Colonic mucosa (tissue), 4 donors: ENCODE measurements at regions not wholly inside any gene's neighbourhood (a gene's known extent, or its start where the extent isn't known, plus 50 kb on each side); places are given as distances from the start of the nearest gene placed in this dataset.

Source experiments
- DNase-seq: peaks from one replicate; pipeline ENCODE4 v3.0.0-alpha.2; 2020
- H3K27ac ChIP-seq: fragments of 200-600 bp; one replicate; pipeline ENCODE4 v1.8.0; 2021
- H3K27me3 ChIP-seq: fragments of 200-600 bp; one replicate; pipeline ENCODE4 v1.8.0; 2021
- H3K36me3 ChIP-seq: fragments of 200-600 bp; one replicate; pipeline ENCODE4 v1.8.0; 2021
- H3K4me1 ChIP-seq: fragments of 200-600 bp; one replicate; pipeline ENCODE4 v1.8.0; 2021; ENCODE audit warnings: mild to moderate bottlenecking
- H3K4me3 ChIP-seq: fragments of 200-600 bp; one replicate; pipeline ENCODE4 v1.8.0; 2021
- H3K9ac ChIP-seq, 2 donors: one replicate each; pipeline ENCODE4 v1.7.0; 2013; ENCODE audit warnings: control low read depth in 2 of 2, low read depth in 2 of 2, low read length in 2 of 2
- H3K9me3 ChIP-seq: fragments of 200-600 bp; one replicate; pipeline ENCODE4 v1.8.0; 2021
- intact Hi-C: fragments of 100-400 bp; cut with DNase I; formaldehyde crosslinking; loops from one replicate; pipeline ENCODE4 v1.14.1; 2022
- TF ChIP-seq, protein P1 (sequence below): fragments of 200-600 bp; IDR thresholded peaks from one replicate; pipeline ENCODE4 v1.8.0; 2022; ENCODE audit warnings: antibody characterized with exemption, mild to moderate bottlenecking
- donor health status: healthy.
- donor health status: DM: no; HTN: no; CAD: no.
- donor health status: DM: no; HTN: no; CAD: no.

DNA sequence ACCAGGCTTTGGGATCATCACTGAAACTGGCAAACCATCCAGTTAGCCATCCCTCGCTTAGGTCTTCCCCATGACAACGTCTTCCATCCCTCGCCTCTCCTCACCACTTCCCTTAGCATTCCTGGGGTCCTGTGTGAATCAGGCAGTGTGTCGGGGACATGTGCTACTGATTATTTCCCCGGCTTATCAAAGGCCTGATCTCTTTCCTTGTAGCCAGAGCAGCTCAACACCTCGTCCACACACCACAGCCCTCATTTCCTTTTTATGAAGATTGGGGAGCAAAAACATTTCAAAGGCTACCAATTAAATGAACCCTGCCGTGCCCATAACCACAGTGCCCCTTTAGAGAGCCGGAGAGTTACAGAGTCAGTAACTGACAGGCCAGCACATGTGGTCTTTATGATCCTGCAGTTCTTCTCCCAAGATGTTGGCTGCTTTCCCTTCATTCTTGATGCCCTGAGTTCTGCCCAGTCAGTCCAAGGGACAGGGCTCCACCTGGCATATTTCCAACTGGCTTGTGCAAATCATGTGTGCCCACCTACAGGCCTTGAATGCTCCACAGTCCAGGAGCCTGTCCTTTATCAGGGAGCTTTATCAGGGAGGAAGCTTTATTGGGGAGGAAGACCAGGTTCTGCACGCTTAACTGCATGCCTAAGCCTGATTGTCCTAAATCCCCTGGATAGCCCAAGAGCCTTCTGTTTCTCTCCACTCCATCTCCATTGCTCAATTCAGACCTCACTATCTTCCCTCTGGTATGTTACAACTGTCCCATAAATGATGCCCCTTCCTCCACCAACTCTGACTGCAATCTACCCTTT is 343.1 kb downstream of the CYRIA start:
- Histone ChIP-seq H3K4me1 (no peaks in the 10 kb centered on the region), H3K9ac (no peak overlapping the region), H3K27me3 (no peaks in the 10 kb centered on the region), H3K27ac (no peak overlapping the region), H3K9me3 (no peaks in the 10 kb centered on the region), H3K36me3 (no peaks in the 10 kb centered on the region), H3K4me3 (no peak overlapping the region)
- TF ChIP-seq, protein P1, sequence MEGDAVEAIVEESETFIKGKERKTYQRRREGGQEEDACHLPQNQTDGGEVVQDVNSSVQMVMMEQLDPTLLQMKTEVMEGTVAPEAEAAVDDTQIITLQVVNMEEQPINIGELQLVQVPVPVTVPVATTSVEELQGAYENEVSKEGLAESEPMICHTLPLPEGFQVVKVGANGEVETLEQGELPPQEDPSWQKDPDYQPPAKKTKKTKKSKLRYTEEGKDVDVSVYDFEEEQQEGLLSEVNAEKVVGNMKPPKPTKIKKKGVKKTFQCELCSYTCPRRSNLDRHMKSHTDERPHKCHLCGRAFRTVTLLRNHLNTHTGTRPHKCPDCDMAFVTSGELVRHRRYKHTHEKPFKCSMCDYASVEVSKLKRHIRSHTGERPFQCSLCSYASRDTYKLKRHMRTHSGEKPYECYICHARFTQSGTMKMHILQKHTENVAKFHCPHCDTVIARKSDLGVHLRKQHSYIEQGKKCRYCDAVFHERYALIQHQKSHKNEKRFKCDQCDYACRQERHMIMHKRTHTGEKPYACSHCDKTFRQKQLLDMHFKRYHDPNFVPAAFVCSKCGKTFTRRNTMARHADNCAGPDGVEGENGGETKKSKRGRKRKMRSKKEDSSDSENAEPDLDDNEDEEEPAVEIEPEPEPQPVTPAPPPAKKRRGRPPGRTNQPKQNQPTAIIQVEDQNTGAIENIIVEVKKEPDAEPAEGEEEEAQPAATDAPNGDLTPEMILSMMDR: no peak
- intact Hi-C loops: no loop called here
- no peak for DNase-seq

DNA sequence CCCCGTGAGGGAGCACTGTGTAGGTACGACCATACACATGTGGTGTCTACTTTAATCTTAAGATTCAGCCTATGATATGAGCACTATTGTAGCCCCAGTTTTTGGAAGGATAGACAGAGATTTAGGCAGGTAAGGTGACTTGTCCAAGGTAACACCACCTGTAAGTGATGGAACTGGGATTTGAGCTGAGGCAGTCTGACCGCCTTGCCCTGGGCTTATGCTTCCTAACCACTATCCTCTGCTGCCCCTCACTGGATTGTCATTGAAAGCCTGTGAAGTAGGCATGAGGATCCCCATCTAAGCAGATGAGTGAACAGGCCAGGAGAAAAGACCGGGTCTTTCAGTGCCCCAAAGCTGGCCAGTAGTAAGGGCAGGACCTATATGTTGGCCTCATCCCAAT is 343.8 kb downstream of the CYRIA start:
- DNase-seq: no peak
- no peak overlapping the region for H3K9ac ChIP-seq
- TF ChIP-seq, protein P1: no peak
- H3K27ac ChIP-seq: no peak overlapping the region
- intact Hi-C loops: no loop called here
- no peak overlapping the region for H3K4me3 ChIP-seq
- H3K27me3 ChIP-seq: no peaks in the 10 kb centered on the region
- no peaks in the 10 kb centered on the region for H3K36me3 ChIP-seq
- H3K9me3 ChIP-seq: no peaks in the 10 kb centered on the region
- H3K4me1 ChIP-seq: no peaks in the 10 kb centered on the region

DNA sequence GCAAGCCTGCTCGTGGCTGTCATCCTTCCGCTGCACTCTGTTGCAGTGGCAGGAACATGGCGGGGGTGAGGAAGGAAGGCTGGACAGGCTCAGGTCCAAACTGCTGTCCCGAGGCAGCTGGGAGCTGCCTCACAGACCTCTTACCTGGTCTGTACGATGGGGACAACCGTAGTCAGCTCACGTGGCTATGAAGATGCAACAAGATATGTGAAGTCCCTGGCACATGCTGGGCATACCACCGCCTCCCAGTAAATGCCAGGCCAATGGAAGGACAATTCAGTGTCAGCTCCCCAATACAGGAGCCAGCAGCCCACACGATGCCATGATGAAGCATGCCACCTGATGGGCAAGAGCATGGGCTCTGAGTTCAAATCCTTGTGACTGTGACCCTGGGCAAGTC is 344.4 kb downstream of the CYRIA start:
- no peaks in the 10 kb centered on the region for H3K9me3 ChIP-seq
- TF ChIP-seq, protein P1: no peak
- H3K4me1 ChIP-seq: no peaks in the 10 kb centered on the region
- no peaks in the 10 kb centered on the region for H3K27me3 ChIP-seq
- no peak for DNase-seq
- intact Hi-C loops: no loop called here
- no peak overlapping the region for H3K9ac ChIP-seq
- no peak overlapping the region for H3K4me3 ChIP-seq
- no peaks in the 10 kb centered on the region for H3K36me3 ChIP-seq
- no peak overlapping the region for H3K27ac ChIP-seq

DNA sequence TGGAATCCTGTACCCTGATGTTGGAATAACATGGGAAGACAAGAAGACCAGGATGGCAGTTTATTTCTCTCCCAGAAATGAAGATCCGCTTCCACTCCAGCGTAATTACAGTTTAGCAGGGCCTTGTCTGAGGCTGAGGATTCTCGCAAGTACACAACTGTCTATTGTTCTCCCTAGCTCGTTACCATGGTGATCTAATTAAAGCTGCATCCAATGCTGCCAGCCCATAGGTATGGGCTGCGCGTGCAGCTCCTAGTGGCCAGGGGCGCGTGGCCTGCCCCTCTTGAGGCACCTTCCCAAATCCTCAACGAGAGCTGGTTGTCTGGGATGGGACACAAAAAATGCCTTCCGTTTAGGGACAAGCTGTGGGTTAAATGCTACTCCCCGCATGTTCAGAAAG is 344.9 kb downstream of the CYRIA start:
- DNase-seq: no peak
- H3K27me3 ChIP-seq: no peaks in the 10 kb centered on the region
- intact Hi-C loops: no loop called here
- no peak overlapping the region for H3K9ac ChIP-seq
- no peaks in the 10 kb centered on the region for H3K9me3 ChIP-seq
- H3K36me3 ChIP-seq: no peaks in the 10 kb centered on the region
- TF ChIP-seq, protein P1: no peak
- no peak overlapping the region for H3K4me3 ChIP-seq
- H3K4me1 ChIP-seq: no peaks in the 10 kb centered on the region
- no peak overlapping the region for H3K27ac ChIP-seq

DNA sequence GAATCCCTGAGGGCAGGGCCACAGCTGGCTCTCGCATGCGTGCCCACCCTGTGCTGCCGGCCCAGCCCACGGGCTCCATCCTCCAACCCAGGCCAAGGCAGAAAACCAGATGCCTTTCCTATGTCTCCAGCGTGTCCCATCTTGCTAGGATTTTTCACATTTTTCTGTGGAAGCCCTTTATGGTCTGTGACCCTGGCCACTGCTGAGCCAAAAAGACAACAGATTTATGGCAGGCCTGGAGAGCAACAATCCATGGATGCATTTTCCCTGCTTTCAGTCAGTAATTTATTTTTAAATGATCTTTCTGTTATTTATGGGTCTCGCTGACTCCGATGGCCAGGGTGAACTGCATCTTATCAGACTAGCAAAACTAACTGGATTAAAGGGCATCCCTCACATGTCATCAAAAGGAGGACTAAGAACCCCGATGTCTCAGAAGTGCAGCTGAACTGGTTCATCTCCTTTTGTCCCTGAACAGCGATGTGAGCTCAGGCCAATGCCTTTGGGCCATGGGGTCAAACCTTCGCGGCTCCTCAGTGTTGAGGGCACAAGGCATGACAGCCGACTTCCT is 346.0 kb downstream of the CYRIA start:
- no peak overlapping the region for H3K9ac ChIP-seq
- H3K4me1 ChIP-seq: no peaks in the 10 kb centered on the region
- no peak overlapping the region for H3K27ac ChIP-seq
- no peaks in the 10 kb centered on the region for H3K36me3 ChIP-seq
- TF ChIP-seq, protein P1: no peak
- H3K27me3 ChIP-seq: no peaks in the 10 kb centered on the region
- no peak for DNase-seq
- no peak overlapping the region for H3K4me3 ChIP-seq
- intact Hi-C loops: no loop called here
- no peaks in the 10 kb centered on the region for H3K9me3 ChIP-seq
